Astrocyte of the spinal cord (primary cell): ENCODE measurements at regions not wholly inside any gene's neighbourhood (a gene's known extent, or its start where the extent isn't known, plus 50 kb on each side); places are given as distances from the start of the nearest gene placed in this dataset.

Experiments used
- DNase-seq: peaks from one replicate; pipeline ENCODE4 v3.0.0; 2011; ENCODE audit warnings: low read depth, low spot score
- H3K4me3 ChIP-seq: 2 replicates; pipeline ENCODE4 v1.5.1; 2011; ENCODE audit warnings: low read depth, mild to moderate bottlenecking, low read length, moderate library complexity
- CTCF ChIP-seq: IDR thresholded peaks from 2 replicates; pipeline ENCODE4 v1.5.1; 2012; ENCODE audit warnings: low read depth, mild to moderate bottlenecking, low read length, inconsistent platforms
- in situ Hi-C: cut with HindIII; loops from 2 replicates; pipeline ENCODE4 v1.10.0; 2017; ENCODE audit warnings: low sequenced_read_pairs

DNA sequence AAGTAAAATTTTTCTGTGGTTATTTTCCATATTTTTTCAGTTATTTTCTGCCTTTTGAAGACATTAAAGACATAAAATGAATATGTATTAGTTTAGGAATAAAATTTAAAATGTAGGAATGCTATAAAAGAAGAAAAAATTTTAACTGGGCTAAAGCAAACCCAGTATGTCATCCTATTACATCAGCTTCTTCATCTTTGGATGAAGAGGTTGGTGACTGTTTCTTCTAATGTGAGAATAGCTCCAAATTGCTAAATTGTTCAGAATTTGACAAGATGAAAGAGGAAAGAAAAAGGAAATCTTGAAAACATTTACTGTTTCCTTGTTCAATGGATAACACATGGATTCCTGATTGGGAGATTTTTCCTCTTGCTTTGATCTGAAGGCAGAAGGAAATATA lies 52.7 kb upstream of the PZP start:
- H3K4me3 ChIP-seq: no peak overlapping the region
- in situ Hi-C loops: no loop called here
- no peak for DNase-seq
- TF ChIP-seq CTCF: no peak

DNA sequence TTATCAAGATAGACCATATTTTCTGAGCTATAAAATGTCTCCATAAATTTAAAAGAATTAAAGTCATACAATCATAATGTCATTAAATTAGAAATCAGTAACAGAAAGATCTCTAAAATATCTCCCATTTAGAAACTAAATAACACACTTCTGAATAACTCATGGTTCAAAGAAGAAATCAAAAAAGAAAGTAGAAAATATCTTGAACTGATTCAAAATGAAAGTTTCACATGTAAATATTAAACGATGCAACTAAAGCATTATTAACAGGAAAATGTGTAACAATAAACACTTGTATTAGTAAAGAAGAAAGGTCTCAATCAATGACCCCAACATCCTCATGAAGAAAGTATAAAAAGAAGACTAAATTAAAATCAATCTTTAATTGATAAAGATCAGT lies 50.5 kb upstream of the PZP start:
- DNase-seq: no peak
- H3K4me3 ChIP-seq: no peak overlapping the region
- TF ChIP-seq CTCF: no peak
- in situ Hi-C loops: no loop called here
